K562 (cell line): ENCODE measurements at regions not wholly inside any gene's neighbourhood (a gene's known extent, or its start where the extent isn't known, plus 50 kb on each side); places are given as distances from the start of the nearest gene placed in this dataset.

Source experiments
- ATAC-seq: fragments of 200-7000 bp; cut with Tn5 transposase; 3 replicates; pipeline ENCODE4 v1.9.1; 2020; ENCODE audit warnings: moderate library complexity
- BruUV-seq: library from RNA; stranded (reverse); fragments of 400-500 nt; replicated peaks from 2 replicates; lab custom pipeline; 2021; lab: Mats Ljungman, UMichigan
- CTCF ChIA-PET: fragments of 300-600 bp; formaldehyde crosslinking; extraction: SDS; loops from one replicate; lab custom pipeline; 2021; ENCODE audit warnings: low intra/inter-chr PET ratio; lab: Yijun Ruan, JAX
- POLR2A ChIA-PET: fragments of 300-600, 350-650 bp; sonication (Branson Sonifier 250); formaldehyde crosslinking; extraction: SDS; loops from one replicate; lab custom pipeline; 2021; ENCODE audit warnings: antibody characterized with exemption, inconsistent platforms; lab: Yijun Ruan, JAX
- DNase-seq, 4 experiments: peaks; one replicate each; pipeline versions ENCODE4 v3.0.0 to v3.0.0-alpha.2; 2011 to 2018; ENCODE audit warnings: low spot score in 3 of 4, mixed read lengths in 3 of 4; ENCODE audit errors: extremely low read depth in 1 of 4
- FAIRE-seq: peaks from 2 replicates; lab custom pipeline; 2011; peaks lifted over from hg19 to GRCh38; lab: Jason Lieb, UNC
- H2AFZ ChIP-seq: 2 replicates; pipeline ENCODE4 v1.6.0; 2011; ENCODE audit warnings: low read depth, low read length, control low read depth, inconsistent platforms
- H3K27ac ChIP-seq: fragments of 200-600 bp; 3 replicates; pipeline ENCODE4 v1.8.0; 2011; ENCODE audit warnings: low read depth, mild to moderate bottlenecking, control low read depth, inconsistent platforms, low read length, moderate library complexity, mixed read lengths; ENCODE audit errors: extremely low read depth
- H3K27me3 ChIP-seq, 2 experiments: fragments of 300-600 bp in 1 of 2; 2 replicates in 1 of 2; 3 replicates in 1 of 2; pipeline versions ENCODE4 v1.6.0 to v1.8.0; 2011; ENCODE audit warnings: inconsistent platforms in 2 of 2, low read length in 2 of 2, mild to moderate bottlenecking in 1 of 2, mixed read lengths in 1 of 2, moderate library complexity in 1 of 2; ENCODE audit not compliant: control insufficient read depth in 2 of 2, insufficient read depth in 2 of 2
- H3K36me3 ChIP-seq: fragments of 300-600 bp; 3 replicates; pipeline ENCODE4 v1.8.0; 2011; ENCODE audit warnings: mild to moderate bottlenecking, low read length, inconsistent platforms; ENCODE audit not compliant: control insufficient read depth, insufficient read depth
- H3K4me1 ChIP-seq, 2 experiments: fragments of 200-600 bp in 1 of 2; replicated peaks in 1 of 2; 2 replicates in 1 of 2; 3 replicates in 1 of 2; pipeline versions ENCODE4 v1.5.1 to v1.8.0; 2011; ENCODE audit warnings: inconsistent platforms in 2 of 2, low read length in 2 of 2, mild to moderate bottlenecking in 1 of 2, mixed read lengths in 1 of 2, moderate library complexity in 1 of 2; ENCODE audit not compliant: control insufficient read depth in 2 of 2, insufficient read depth in 2 of 2
- H3K4me2 ChIP-seq: 2 replicates; pipeline ENCODE4 v1.6.1; 2011; ENCODE audit warnings: low read length, control low read depth, inconsistent platforms, mixed read lengths; ENCODE audit not compliant: insufficient read depth
- H3K4me3 ChIP-seq: fragments of 200-600 bp; sonication (generic), shearing (Covaris generic); 2 replicates; pipeline ENCODE4 v1.5.1; 2016; ENCODE audit warnings: control low read depth, inconsistent platforms
- H3K79me2 ChIP-seq: fragments of 200-600 bp; 3 replicates; pipeline ENCODE4 v1.8.0; 2011; ENCODE audit warnings: low read length, inconsistent platforms; ENCODE audit not compliant: control insufficient read depth, insufficient read depth
- H3K9ac ChIP-seq, 2 experiments: 2 replicates each; pipeline versions ENCODE4 v1.6.0 to v1.6.1; 2011; ENCODE audit warnings: low read depth in 2 of 2, low read length in 2 of 2, control low read depth in 1 of 2, inconsistent platforms in 1 of 2, mild to moderate bottlenecking in 1 of 2, mixed read lengths in 1 of 2; ENCODE audit not compliant: insufficient read depth in 1 of 2
- H3K9me1 ChIP-seq: one replicate; pipeline ENCODE4 v1.6.0; 2011; ENCODE audit warnings: inconsistent platforms, mild to moderate bottlenecking, low read length, moderate library complexity; ENCODE audit not compliant: control insufficient read depth, insufficient read depth
- H3K9me3 ChIP-seq: replicated peaks from 2 replicates; pipeline ENCODE4 v1.5.1; 2011; ENCODE audit warnings: low read depth, low read length, inconsistent platforms; ENCODE audit not compliant: control insufficient read depth, insufficient read depth
- H4K20me1 ChIP-seq: replicated peaks from 2 replicates; pipeline ENCODE4 v1.6.1; 2011; ENCODE audit warnings: low read length, inconsistent platforms, mixed read lengths; ENCODE audit not compliant: control insufficient read depth, insufficient read depth
- ATF3 ChIP-seq, 2 experiments: fragments of 450-650 bp in 1 of 2; sonication (generic) in 1 of 2; formaldehyde crosslinking in 1 of 2; IDR thresholded peaks in 1 of 2; conservative IDR thresholded peaks in 1 of 2; 2 replicates each; pipeline versions ENCODE4 v1.6.1 to v1.8.1; 2016 to 2023; ENCODE audit warnings: mild to moderate bottlenecking in 2 of 2, moderate library complexity in 2 of 2, inconsistent platforms in 1 of 2, missing genetic modification reagents in 1 of 2
- ATF6 ChIP-seq: sonication (generic); formaldehyde crosslinking; IDR thresholded peaks from 2 replicates; pipeline ENCODE4 v1.4.0; 2020; ENCODE audit warnings: mild to moderate bottlenecking, missing genetic modification reagents
- NCOA1 ChIP-seq: fragments of 450-650 bp; IDR thresholded peaks from 2 replicates; pipeline ENCODE4 v1.6.1; 2016; ENCODE audit warnings: low read depth
- SMARCA4 ChIP-seq: fragments of 450-650 bp; IDR thresholded peaks from 2 replicates; pipeline ENCODE4 v1.6.1; 2016
- ZNF324 ChIP-seq: fragments of 250-450 bp; sonication (Bioruptor Pico); IDR thresholded peaks from 2 replicates; pipeline ENCODE4 v1.4.0; 2020; ENCODE audit warnings: mild to moderate bottlenecking
- WGBS: fragments of 100-300 bp; shearing (Covaris generic); methylation state at CpG from one replicate; pipeline ENCODE4 v1.1.6; 2016; ENCODE audit warnings: low coverage, mixed read lengths; ENCODE audit not compliant: insufficient coverage; ENCODE audit errors: missing lambda C conversion rate; 5-methylcytosine and 5-hydroxymethylcytosine counted together
- in situ Hi-C: fragments of 300-500 bp; cut with MboI; formaldehyde crosslinking; loops from 4 replicates; pipeline ENCODE4 v1.15.0; 2018; ENCODE audit warnings: inconsistent platforms, mixed read lengths
- intact Hi-C: fragments of 100-400 bp; cut with micrococcal nuclease; formaldehyde crosslinking; loops from 2 replicates; pipeline ENCODE4 v1.14.2; 2022

DNA sequence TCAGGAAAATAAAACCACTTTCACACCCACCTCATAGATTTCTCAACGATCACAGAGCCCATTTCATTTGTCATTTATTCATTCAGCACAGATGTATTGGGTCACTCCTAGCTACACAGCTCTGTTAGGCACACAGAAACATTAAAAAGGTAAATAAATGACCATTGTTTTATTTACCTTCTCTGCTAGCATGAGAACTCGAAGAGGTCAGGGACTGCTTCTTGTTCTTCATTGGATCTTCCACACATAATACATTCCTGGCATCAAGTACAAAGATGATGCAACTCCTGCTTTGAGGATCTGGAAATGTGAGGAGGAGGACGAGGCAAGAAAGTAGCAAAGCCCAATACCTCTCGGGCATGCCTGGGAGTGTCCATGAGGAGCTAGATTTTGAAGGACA is 168.1 kb downstream of the RBM26 start:
- H4K20me1 ChIP-seq = no peaks in the 10 kb centered on the region
- no peaks in the 10 kb centered on the region for H3K36me3 ChIP-seq
- H3K79me2 ChIP-seq = no peaks in the 10 kb centered on the region
- no peak for ATAC-seq
- H3K9me1 ChIP-seq = no peaks in the 10 kb centered on the region
- intact Hi-C loops (no loop called here), in situ Hi-C loops (no loop called here)
- no TSS peak for BruUV-seq
- FAIRE-seq = no peak
- POLR2A ChIA-PET = no interaction called here
- no peaks in the 10 kb centered on the region for H3K27me3 ChIP-seq
- no peak overlapping the region for H3K4me3 ChIP-seq
- no peak overlapping the region for H2AFZ ChIP-seq
- no peak for DNase-seq
- TF ChIP-seq SMARCA4 = no peak
- TF ChIP-seq ZNF324 (CRISPR knock-in tag) = no peak
- no peak overlapping the region for H3K9ac ChIP-seq
- no peaks in the 10 kb centered on the region for H3K9me3 ChIP-seq
- no peaks in the 10 kb centered on the region; a peak in 1 of 5 replicates for H3K4me1 ChIP-seq
- WGBS = 0% methylated on average over 4 of the region's 4 CpGs
- no peak overlapping the region for H3K27ac ChIP-seq
- no peak overlapping the region for H3K4me2 ChIP-seq
- CTCF ChIA-PET = no interaction called here

DNA sequence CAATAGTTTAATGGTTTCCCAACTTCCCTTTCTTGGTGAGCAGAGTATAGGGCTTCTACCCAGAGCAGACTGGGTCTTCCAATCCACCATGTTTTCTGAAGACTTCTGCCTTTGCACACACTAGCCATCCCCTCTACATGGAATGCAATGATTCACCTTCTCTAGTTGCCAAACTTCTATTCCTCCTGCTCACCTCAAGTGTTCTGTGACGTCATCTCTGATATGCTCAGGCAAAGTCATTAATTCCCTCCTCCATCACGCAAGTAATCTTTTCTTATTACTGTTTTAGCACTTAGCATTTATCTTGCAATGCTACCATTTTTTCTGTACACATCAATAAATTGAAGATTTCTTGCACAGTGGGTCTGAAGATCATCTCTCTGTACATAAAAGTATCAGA is 174.2 kb downstream of the RBM26 start:
- no peak overlapping the region for H3K4me3 ChIP-seq
- H3K9me3 ChIP-seq = no peaks in the 10 kb centered on the region
- FAIRE-seq (no peak), DNase-seq (no peak), ATAC-seq (no peak)
- intact Hi-C loops = no loop called here
- TF ChIP-seq ATF3 (IDR thresholded peaks at IDR 0.05) = 0 out of 2 replicates have a peak, but pooled peaks have one; percentile 13
- no peak for TF ChIP-seq ATF3 (CRISPR knock-in tag; conservative IDR thresholded peaks at IDR 0.05)
- no peak for TF ChIP-seq NCOA1
- TF ChIP-seq ATF6 = no peak
- no peaks in the 10 kb centered on the region for H4K20me1 ChIP-seq
- in situ Hi-C loops = no loop called here
- 0% methylated on average over 2 of the region's 2 CpGs for WGBS
- no peaks in the 10 kb centered on the region for H3K36me3 ChIP-seq
- no peak overlapping the region for H3K4me2 ChIP-seq
- no peaks in the 10 kb centered on the region for H3K4me1 ChIP-seq
- CTCF ChIA-PET = no interaction called here
- H3K9me1 ChIP-seq = no peaks in the 10 kb centered on the region
- H3K79me2 ChIP-seq = no peaks in the 10 kb centered on the region
- no peak overlapping the region for H3K27ac ChIP-seq
- no peaks in the 10 kb centered on the region for H3K27me3 ChIP-seq
- BruUV-seq = no TSS peak
- no peak overlapping the region for H2AFZ ChIP-seq
- H3K9ac ChIP-seq = no peak overlapping the region
- POLR2A ChIA-PET = interaction anchor here (0.6 kb wide), 1 partner anchor 690 kb away, joined by 3 read pairs; no protein-coding TSS in a partner anchor
